ENCODE measurements at regions not wholly inside any gene's neighbourhood (a gene's known extent, or its start where the extent isn't known, plus 50 kb on each side); places are given as distances from the start of the nearest gene placed in this dataset.

DNA sequence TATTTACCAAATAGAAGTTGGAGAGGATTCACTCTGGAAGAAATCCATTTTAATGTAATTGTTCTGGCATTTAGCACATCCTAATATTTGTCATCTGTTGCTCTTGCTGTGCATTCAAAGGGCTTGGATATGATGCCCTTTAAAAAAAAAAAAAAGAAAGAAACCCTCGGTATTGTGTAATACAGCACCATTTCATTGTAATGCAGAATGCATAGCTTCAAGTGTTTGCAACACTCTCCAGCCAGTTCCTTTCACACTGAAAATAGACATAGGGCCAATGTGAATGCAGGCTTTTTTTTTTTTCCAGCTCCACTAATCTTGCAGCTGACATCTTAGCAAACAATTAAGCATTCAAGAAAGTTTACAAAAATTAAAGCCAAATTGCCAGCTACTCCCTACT lies 197.4 kb upstream of the POU3F2 start:
- no peak for DNase-seq (ENCODE audit: low read depth)

DNA sequence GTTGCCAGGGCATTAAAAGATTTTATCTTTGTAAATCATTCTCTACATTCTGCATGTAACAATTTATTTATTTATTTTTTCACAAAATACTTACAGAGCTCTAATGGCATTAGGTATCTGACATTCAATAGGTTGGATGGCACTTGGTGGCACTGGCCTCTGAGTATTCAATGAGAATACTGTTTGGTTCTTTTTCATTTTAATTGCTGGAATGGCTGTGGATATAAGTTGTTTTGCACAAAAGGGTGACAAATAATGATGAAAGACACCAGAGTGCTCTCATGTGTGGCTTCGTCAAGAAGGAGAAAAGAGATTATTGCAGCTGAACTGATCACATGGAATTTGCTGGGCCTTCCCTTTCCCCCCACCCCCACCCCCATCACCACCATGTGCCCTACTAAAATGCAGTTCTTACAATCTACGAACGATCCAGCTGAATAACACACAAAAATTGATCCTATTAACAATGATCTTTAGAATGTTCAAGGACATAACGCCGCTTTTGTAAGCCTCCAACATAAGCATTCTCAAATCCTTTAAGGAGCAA lies 195.2 kb upstream of the POU3F2 start:
- no peak for DNase-seq (ENCODE audit: low read depth)

DNA sequence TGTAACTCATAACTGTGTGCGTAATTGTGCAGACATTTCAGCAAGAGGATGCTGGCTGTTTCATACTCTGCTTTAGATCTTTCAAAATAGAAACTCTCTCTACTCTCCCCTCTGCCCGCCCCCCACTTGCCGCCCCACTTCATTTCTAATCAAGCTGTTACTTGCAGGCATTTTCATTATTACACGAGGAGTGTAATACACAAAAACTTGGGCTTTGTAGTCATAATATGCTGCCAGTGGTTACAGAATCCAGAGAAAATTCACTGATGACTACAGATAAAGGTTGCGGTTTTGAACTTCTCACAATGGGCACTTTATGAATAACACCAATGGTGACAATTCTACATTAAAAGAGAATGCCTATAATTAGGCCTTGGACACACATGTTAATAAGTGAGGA lies 194.0 kb upstream of the POU3F2 start:
- DNase-seq (ENCODE audit: low read depth) = no peak

DNA sequence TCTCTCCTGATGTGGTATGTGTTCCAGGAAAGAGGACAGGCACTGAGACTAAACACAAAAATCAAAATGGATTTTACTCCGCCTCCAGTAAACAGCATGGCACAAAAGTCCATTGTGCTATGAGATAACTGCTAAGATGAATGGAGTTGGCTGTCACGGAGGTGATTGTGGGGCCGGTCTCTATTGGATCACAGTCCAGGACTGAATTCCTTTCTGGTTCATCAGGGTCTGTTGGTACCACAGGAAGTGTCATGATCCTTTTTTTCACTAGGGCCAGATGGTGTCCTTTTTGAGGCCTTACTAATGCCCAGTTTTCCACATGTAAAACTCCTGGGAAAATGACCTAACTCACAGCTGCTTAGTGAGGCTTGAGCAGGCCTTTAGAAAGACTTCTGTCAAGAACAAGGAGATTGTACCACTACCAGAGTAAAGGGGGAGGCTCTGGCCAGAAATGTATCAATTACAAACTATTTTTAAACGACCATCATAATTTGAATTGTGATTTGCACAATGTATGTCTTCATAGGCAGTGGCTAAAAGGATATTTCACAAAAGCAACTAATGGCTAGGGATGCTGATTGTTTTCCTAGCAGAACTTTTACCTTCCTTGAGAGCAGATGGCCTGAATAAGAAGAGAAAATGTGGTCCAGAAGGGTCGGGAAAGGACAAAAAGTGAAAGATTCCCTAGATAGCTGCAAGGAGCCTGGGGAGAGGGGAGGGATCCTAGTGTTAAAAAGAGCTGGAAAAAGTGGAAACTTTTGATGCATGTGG lies 192.2 kb upstream of the POU3F2 start:
- DNase-seq (ENCODE audit: low read depth) = no peak

DNA sequence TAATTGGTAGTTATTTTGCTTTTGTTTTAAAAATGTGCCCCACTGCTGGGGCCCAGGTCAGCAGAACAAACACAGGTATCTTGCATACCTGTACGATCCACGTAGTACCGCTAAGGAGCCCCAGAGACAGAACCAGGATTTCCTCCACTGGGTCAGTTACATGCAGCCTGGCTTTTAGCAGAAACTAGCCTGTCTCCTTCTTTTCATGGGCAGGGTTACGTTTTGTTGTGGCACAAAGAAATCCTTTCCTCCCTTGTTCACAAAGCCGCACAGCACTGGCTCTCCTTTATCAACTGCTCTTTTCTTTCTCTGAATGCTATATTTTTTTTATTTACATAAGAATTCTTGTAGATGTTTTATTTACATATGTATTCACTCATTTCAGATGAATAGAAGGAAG lies 190.3 kb upstream of the POU3F2 start:
- no peak for DNase-seq (ENCODE audit: low read depth)

DNA sequence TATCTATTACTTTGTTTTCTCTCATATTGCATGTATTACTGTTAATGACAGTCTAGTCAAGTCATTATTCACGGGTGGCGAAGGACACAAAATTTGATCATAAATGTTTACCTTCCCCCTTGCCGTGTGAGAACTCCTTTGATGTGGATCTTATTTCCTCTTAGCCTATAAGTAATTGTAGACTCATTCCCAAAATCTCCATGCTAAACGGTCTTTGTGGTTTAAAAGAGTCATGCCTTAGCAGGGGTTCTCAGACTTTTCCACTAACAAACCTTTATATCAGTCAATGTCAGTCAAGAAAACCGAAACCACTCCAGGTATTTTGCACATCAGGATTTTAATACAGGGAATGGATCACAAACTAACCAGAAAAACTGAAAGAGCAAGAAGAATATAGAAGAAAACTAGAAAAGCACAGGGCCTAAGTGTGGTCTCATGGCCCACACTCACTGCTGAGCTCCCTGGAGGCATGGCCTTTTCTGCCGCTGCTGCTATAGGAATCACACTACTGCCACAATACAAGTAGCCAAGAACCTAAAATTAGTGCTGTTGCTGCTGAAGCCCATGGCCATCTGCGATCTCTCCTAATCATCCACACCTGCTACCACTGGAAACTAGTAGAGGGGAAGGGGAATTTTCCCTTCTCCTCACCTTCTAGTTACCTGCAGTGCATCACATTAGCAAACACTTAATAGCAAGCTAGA lies 186.0 kb upstream of the POU3F2 start:
- DNase-seq (ENCODE audit: low read depth) = no peak

DNA sequence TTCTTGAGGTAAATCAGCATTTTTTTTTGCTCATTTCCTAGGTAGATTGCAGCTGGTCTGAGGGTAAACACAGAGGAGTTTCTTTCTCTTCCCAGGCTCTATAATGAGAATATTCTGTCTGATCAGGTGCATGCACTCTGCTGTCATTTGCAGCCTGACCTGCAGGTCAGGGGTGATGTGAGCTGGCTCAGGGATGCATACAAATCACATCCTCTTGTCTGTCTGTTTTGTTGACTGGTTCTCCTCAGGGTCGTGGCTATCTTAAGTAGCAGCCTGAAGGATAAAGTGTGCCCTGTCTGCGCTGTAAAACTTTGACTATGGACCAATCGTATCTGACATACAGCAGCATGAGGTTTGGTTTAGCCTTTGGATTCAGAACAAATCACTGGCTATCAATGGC lies 183.4 kb upstream of the POU3F2 start:
- DNase-seq (ENCODE audit: low read depth) = no peak

DNA sequence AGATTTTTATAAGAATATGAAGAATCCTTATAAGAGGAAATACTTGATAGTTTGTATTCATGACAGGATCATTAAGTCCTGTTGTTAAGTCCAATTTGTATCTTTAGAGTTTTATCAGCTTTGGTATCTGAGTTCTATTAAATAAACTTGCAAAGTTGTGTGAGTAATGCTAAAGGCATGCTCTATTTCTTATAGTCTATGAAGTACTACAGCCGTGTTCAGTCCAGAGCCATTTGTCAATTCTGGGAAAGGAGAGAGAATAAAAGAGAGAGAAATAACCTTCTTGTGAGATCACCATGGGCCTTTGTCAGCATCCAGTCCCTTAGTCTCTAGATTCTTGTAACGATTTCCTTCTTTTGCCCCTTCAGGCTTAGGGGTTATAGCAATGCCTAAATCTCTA lies 181.2 kb upstream of the POU3F2 start:
- DNase-seq (ENCODE audit: low read depth) = no peak

DNA sequence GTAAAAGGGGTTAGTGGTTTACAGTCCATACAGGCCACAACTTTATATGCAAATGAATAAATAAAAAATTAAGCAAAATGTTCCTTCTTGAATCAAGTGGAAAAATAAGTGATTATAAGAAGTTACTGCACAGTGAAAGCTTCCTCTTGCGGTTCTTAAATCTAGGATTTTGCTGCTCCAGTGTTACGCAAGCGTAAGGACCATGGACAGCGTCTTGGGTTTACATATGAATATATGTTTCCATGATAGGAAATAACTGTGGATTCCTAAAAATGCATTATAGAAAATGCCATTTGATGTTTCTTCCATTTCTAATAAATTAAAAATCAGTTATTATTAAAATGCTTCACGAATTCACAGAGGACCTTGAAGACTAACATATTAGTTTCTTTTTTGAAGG lies 176.6 kb upstream of the POU3F2 start:
- DNase-seq (ENCODE audit: low read depth) = no peak

DNA sequence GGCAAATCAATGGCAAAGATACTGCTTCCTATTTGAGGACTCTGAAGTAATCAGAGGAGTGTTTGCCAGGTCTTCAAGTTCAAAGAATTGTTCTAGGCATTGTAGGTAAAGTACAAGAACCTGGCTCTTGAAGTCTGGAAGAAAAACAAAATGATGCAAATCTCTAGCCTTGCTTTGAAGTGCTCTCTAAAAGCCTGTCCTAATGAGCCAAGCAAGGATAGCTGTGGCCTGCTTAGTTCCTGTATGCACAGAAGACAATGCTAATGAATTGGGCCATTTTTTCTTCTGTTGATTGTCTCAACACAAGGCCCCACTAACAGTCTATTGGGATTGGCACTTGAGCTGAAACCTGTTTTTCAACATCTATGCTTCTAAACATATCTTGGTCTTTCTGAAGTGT lies 165.0 kb upstream of the POU3F2 start:
- no peak for DNase-seq (ENCODE audit: low read depth)

DNA sequence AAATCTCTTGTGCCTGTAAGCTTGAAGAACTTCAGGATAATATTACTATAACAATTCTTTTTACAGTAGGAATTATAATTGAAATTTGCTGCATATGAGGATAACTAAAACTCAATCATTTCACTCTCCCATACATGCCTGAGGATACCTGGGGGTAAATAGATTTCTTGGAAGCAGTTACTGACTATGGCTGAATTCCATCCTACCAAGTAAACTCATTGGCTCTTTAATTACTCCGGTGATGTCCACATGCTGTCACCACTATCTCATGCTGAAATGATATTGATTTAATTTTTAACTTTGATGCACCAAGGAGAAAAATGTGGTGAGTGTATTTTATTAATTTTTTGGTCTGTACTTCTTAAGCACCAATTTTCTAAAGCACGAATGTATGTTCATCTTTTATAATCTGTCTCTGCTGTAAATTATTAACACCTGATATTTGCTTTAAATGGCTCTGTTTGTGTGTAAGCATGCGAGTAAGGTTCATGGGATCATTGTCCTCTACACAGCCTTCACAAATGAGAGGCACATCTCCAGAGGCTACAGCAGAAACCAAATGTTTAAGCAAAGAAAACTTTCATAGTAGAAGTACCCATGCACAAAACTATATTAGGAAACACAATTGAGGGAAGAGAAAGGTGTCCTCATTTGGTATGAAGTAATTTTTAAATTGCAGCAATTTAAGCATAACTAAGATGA lies 164.2 kb upstream of the POU3F2 start:
- DNase-seq (ENCODE audit: low read depth) = no peak

DNA sequence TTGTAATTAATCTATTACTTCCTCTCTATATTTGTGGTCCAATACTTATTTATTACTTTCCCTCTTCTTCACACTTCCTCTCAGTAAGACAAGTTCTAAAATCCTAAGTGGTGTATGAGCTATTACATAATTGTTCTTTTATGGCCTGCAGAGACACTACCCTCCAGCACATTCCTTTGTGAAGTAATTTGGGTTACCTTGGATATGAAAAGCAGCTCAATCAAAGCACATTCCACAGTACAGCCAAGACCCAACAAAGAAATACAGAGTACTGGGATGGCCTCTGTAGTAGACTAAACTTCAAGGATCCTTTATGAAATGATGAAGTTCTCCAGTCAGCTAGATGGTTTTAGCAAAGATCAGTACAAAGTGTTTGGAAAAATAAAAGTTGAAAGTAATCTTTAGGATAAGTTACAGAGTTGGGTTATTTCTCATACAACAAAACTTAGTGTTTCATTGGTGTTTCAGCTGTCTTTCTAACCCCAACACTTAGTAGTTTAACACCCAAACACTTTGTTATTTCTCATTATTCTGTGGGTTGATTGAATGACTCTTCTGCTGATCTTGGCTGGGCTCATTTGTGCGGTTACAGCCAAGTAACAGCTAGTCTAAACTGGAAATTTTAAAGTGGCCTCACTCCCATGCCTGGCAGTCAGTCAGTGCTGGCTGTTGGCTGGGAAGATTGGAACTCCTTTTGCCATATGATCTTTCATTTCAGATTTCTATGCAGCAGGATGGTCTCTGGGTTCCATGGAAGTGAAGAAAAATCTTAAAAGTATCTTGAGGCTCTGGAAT lies 161.5 kb upstream of the POU3F2 start:
- no peak for DNase-seq (ENCODE audit: low read depth)

DNA sequence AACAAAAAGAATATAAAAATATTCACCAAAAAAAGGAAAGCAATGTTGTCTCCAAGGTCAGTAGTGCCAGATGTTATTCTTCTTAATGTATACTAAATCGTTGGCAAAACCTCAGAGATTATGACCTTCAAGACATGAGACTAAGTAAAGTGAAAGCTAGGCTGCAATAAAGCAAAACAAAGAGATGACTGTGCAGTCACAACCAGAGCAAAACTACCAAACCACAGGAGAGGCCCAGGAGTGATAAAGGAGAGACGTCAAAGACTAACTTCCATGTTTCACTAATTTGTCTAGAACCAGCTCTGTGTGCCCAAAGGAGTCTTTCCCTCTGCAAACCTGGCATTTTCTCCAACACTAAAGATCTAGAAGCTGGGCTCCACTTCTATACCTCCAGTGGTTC lies 155.9 kb upstream of the POU3F2 start:
- DNase-seq (ENCODE audit: low read depth) = no peak

DNA sequence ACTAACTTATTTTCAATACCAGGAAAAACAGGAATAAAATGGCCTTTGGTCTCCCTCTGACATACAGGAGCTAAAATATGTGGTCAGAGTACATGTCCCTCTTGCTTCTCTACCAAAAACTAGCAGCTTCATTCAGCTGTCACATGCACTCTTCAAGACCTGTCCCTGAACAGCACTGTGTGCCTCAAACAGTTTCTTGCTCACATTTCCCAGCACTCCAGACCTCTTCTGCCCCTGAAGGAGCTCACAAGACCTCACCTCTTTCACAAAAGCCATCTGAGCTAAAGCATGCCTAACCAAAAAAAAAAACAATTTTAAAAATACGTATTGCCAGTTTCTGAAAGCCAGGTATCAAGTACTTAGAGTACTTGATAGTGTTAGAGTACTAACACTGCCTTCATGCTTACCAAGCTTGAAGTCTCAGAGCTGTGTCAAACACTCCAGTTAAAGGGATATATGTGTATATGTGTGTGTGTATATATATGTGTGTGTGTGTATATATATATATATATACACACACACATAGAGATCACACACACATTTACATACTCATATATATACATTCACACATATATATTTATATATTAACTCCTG lies 148.3 kb upstream of the POU3F2 start:
- no peak for DNase-seq (ENCODE audit: low read depth)

DNA sequence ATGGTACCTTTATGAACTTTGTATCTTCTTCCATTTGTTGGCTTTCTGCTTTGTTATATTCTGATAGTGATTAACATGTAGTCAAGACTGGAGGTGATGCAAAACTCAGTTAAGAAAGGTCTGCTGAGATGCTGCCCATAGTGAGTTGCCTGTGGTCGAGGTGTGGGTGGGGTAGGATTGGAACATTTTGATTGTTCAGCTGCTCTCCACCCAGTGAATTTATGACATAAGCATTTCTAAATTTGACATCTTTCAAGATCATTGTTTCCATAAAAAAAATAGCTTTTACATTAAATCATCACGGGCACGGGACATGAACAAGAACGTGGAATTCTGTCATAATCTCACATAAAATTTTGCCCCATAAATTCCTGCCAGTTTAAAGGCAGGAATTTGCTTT lies 146.6 kb upstream of the POU3F2 start:
- DNase-seq (ENCODE audit: low read depth) = no peak

DNA sequence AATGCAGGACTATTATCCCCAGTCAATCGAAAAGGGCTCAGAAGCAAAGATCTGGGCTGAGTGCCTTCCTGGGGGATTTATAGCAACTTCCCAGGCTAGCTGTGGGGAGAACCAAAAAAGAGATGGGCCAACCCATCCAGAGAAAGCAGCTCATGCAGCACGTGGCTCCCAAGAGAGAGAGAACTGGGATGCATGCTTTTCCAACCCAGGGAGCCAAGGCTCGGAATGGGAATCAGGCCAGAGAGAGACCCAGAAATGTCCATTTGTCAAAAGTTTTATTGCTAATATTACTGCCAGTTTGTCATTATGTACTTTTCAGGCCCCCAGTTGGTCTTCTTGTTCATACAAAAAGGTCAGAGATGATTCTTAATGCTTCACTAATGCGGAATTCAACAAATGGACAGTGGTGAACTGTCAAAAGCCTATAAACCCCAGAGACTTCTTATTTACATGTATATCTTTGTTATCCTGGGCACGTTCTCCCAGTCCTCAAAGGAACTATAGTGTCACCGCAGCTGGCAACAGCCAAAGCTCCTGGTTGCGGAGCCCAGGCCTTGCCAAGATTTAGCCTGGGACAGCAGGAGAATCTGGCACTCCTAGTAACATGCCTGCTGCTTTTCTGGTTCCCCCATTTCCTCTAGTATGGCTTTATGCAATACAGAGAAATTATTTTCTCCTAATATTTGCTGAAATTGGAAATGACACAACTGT lies 139.1 kb upstream of the POU3F2 start:
- no peak for DNase-seq (ENCODE audit: low read depth)

DNA sequence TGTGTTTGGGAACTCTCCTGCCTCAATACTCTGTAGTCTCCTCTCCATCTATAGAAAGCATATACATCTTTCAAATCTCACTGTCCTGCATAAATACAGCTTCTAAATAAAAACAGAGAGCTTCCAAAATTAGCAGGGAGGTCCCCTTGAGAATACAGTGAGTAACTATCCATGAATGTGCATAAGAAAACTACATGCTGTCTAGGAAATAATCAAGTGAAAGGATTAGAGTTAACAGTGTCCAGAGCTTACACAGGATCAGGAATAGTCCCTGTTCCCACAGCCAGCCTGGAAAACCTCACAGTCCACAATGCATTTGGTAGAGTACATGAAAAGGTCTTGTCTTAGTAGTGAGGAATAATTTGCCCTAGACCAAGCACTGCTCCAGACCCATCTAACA lies 123.0 kb upstream of the POU3F2 start:
- DNase-seq (ENCODE audit: low read depth) = no peak

DNA sequence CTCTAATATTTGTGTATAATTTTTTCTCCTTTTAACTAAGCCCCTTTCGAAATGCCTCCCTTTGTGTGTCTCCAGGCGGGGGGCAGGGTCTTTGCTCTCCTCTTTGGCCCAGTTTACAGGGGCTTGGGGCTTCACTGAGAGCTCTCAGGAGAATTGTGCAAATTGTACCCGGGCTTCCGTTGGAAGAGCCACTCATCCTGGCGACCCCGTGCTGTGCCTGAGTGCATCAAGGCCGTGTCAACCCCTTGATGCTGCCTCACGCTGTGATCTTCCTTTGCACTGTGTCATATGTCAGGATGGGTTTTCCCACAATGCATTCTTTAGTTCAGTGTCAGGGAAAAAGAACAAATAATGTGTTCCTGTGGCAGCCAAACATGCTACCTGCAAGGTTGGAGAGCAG lies 118.0 kb upstream of the POU3F2 start:
- no peak for DNase-seq (ENCODE audit: low read depth)

DNA sequence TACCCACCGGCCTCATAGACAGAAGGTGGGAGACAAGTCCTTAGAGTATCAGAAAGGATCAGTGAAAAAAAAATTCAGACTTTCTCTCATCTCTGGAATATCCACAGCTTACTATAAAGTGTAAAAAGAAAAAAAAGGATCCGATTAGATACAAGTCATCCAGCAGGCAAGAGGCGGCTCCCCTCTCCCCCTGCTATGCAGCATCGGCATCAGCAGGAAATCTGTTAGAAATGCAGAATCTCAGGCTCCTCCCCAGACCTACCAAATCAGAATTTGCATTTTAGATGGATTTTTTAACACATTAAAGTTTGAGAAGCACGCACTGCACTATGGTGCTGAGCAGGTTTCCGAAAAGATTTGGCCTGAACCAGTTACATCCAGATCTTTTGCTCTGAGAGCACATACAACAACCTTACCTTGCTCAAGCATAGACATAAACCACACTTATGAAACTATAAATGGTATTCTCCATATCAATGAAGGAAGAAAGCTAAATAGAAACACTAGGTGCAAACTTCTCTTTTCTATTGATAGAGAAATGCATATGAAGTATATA lies 117.0 kb upstream of the POU3F2 start:
- DNase-seq (ENCODE audit: low read depth) = no peak

DNA sequence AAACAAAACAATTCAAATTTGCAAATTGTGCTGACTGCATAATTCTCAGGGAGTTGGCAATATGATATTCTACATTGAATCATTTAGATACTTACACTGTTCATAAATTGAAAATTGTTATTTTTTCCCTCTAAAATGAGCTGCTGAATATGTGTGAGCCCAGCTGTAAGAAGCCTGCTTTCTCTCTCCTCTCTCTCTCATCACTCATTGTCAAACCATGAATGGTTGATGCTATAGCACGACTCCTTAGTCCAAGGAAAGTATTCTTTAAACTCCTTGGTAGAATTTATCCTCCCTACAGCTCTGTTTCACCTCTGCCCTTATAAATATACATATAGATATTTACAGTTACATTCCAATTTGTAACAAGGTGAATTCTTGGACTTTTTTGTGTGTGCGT lies 116.4 kb upstream of the POU3F2 start:
- DNase-seq (ENCODE audit: low read depth) = no peak

DNA sequence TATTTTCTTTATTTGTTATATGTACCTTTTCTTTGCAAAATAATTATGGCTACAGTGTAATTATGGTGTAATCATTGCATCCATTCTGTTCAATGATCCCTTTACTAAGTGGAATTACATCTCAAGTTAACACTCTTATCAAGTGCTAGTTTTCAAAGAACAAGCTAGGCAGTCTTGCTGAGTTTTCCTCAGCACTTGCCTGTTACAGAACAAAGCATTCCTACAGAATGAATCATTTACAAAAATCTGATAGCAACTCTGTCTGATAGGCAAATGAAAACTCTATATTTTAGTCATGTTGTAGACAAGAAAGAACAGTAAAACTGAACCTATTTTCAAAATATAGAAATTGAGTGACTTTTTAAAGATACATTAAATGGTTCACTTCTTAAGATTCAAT lies 109.8 kb upstream of the POU3F2 start:
- no peak for DNase-seq (ENCODE audit: low read depth)
